ENCODE measurements at regions not wholly inside any gene's neighbourhood (a gene's known extent, or its start where the extent isn't known, plus 50 kb on each side); places are given as distances from the start of the nearest gene placed in this dataset.

DNA sequence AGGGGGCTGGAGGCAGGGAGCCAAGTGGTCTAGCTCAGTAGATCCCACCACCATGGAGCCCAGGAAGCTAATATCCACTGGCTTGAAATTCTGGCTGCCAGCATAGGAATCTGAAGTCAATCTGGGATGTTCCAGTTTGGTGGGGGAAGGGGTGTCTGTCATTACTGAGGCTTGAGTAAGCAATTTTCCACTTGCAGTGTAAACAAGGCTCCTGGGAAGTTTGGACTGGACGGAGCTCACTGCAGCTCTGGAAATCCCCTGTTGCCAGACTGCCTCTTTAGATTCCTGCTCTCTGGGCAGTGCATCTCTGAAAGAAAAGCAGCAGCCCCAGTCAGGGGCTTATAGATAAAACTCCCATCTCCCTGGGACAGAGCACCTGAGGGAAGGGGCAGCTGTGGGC, 349.2 kb upstream of the KLHL1 start:
- intact Hi-C loops (cut with micrococcal nuclease): no loop called here
- H3K4me3 Mint-ChIP-seq (ENCODE audit: unreplicated experiment): no peak overlapping the region
- no peaks in the 10 kb centered on the region for H3K4me1 Mint-ChIP-seq (ENCODE audit: insufficient read depth, unreplicated experiment)
- H3K9me3 Mint-ChIP-seq (ENCODE audit: unreplicated experiment): no peaks in the 10 kb centered on the region
- H3K36me3 Mint-ChIP-seq (ENCODE audit: insufficient read depth, unreplicated experiment): no peaks in the 10 kb centered on the region
- no peak for TF ChIP-seq CTCF (IDR thresholded peaks at IDR 0.05; ENCODE audit: unreplicated experiment)
- ChIA-PET POLR2A (no interaction called here), CTCF (no interaction called here)
- no peak overlapping the region for H3K27ac Mint-ChIP-seq (ENCODE audit: low read depth, unreplicated experiment)
- no peak for DNase-seq (ENCODE audit: unreplicated experiment)
- no TSS peak for BruUV-seq (replicated peaks)
- peaks cover 24% of the 10 kb centered on the region for H3K27me3 Mint-ChIP-seq (ENCODE audit: insufficient read depth, unreplicated experiment)

DNA sequence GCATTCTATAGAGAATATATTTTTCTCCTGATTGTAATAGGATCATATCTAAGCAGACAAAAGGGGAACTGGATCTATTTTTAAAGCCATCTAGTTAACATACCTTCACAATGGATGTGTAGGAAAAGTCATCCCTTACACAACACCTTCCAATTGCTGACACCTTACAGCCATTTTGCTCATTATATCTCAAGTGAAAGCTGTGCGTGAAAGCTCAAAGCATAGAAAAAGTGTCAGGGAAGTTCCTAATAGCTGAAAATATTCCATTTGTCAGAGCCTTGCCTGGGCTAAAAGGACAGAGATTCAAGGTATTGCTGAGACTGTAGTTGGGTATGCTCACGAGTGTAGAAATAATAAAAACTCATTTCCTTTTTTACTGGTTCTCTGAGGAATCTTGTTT, 340.6 kb upstream of the KLHL1 start:
- ChIA-PET CTCF (no interaction called here), POLR2A (no interaction called here)
- Mint-ChIP-seq H3K9me3 (ENCODE audit: unreplicated experiment) (no peaks in the 10 kb centered on the region), H3K4me1 (ENCODE audit: insufficient read depth, unreplicated experiment) (no peaks in the 10 kb centered on the region), H3K27ac (ENCODE audit: low read depth, unreplicated experiment) (no peak overlapping the region), H3K36me3 (ENCODE audit: insufficient read depth, unreplicated experiment) (no peaks in the 10 kb centered on the region), H3K4me3 (ENCODE audit: unreplicated experiment) (no peak overlapping the region), H3K27me3 (ENCODE audit: insufficient read depth, unreplicated experiment) (peaks cover 58% of the 10 kb centered on the region)
- intact Hi-C loops (cut with micrococcal nuclease): no loop called here
- BruUV-seq (replicated peaks): no TSS peak
- no peak for DNase-seq (ENCODE audit: unreplicated experiment)
- no peak for TF ChIP-seq CTCF (IDR thresholded peaks at IDR 0.05; ENCODE audit: unreplicated experiment)

- ChIA-PET POLR2A (no interaction called here), CTCF (no interaction called here)
- Mint-ChIP-seq H3K4me3 (ENCODE audit: unreplicated experiment) (no peak overlapping the region), H3K9me3 (ENCODE audit: unreplicated experiment) (no peaks in the 10 kb centered on the region), H3K4me1 (ENCODE audit: insufficient read depth, unreplicated experiment) (no peaks in the 10 kb centered on the region), H3K36me3 (ENCODE audit: insufficient read depth, unreplicated experiment) (no peaks in the 10 kb centered on the region), H3K27me3 (ENCODE audit: insufficient read depth, unreplicated experiment) (peaks cover 66% of the 10 kb centered on the region), H3K27ac (ENCODE audit: low read depth, unreplicated experiment) (no peak overlapping the region)
- no peak for TF ChIP-seq CTCF (IDR thresholded peaks at IDR 0.05; ENCODE audit: unreplicated experiment)
- no TSS peak for BruUV-seq (replicated peaks)
- intact Hi-C loops (cut with micrococcal nuclease): no loop called here
- no peak for DNase-seq (ENCODE audit: unreplicated experiment)
Measured at GRCh38 chr13:70432276-70432805, 324.1 kb upstream of the KLHL1 start.

DNA sequence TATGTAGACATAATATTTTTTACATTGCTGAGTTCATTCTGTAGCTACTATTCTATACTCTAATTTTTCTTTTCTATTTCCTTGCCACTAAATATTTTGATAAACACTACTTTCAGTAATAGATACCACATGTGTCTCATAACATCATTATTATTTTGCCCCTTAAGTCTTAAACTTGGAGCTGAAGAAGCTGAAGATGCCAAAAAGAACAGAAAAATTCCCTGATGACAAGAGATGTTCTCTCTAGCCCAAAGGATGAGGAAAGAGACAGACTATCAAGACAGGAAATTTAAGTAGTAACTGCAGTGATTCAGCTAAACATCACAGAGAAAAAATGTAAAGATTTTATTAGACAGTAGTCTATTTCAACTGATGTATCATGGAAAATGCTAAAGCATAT, 322.0 kb upstream of the KLHL1 start:
- no peak overlapping the region for H3K4me3 Mint-ChIP-seq (ENCODE audit: unreplicated experiment)
- H3K4me1 Mint-ChIP-seq (ENCODE audit: insufficient read depth, unreplicated experiment): no peaks in the 10 kb centered on the region
- H3K27ac Mint-ChIP-seq (ENCODE audit: low read depth, unreplicated experiment): no peak overlapping the region
- no peaks in the 10 kb centered on the region for H3K9me3 Mint-ChIP-seq (ENCODE audit: unreplicated experiment)
- no TSS peak for BruUV-seq (replicated peaks)
- no peaks in the 10 kb centered on the region for H3K36me3 Mint-ChIP-seq (ENCODE audit: insufficient read depth, unreplicated experiment)
- H3K27me3 Mint-ChIP-seq (ENCODE audit: insufficient read depth, unreplicated experiment): peaks cover 50% of the 10 kb centered on the region
- no peak for DNase-seq (ENCODE audit: unreplicated experiment)
- TF ChIP-seq CTCF (IDR thresholded peaks at IDR 0.05; ENCODE audit: unreplicated experiment): no peak
- POLR2A ChIA-PET: no interaction called here
- intact Hi-C loops (cut with micrococcal nuclease): no loop called here
- CTCF ChIA-PET: no interaction called here

Measured in MCF 10A (cell line).